Smooth muscle cell (in vitro differentiated cells): ENCODE measurements at regions not wholly inside any gene's neighbourhood (a gene's known extent, or its start where the extent isn't known, plus 50 kb on each side); places are given as distances from the start of the nearest gene placed in this dataset.

ENCODE experiments used
- DNase-seq: peaks from one replicate; lab custom pipeline; 2025; ENCODE audit not compliant: unreplicated experiment; lab: John Stamatoyannopoulos, UW
- H2AFZ ChIP-seq: fragments of 200-600 bp; sonication (generic); 2 replicates; pipeline ENCODE4 v1.6.0; 2016; ENCODE audit warnings: antibody characterized with exemption, low read depth, mild to moderate bottlenecking
- H3F3A ChIP-seq: fragments of 200-600 bp; sonication (generic); 2 replicates; pipeline ENCODE4 v1.6.0; 2017; ENCODE audit warnings: antibody characterized with exemption, low read depth
- H3K27ac ChIP-seq: fragments of 200-600 bp; sonication (generic); 2 replicates; pipeline ENCODE4 v1.5.1; 2016; ENCODE audit warnings: low read depth, mild to moderate bottlenecking
- H3K27me3 ChIP-seq: fragments of 200-600 bp; sonication (generic); 2 replicates; pipeline ENCODE4 v1.6.1; 2016; ENCODE audit warnings: low read depth, mild to moderate bottlenecking
- H3K36me3 ChIP-seq: fragments of 200-600 bp; sonication (generic); 2 replicates; pipeline ENCODE4 v1.5.1; 2016; ENCODE audit warnings: low read depth
- H3K4me1 ChIP-seq: fragments of 200-600 bp; sonication (generic); 2 replicates; pipeline ENCODE4 v1.5.1; 2016; ENCODE audit warnings: low read depth
- H3K4me2 ChIP-seq: fragments of 200-600 bp; sonication (generic); 2 replicates; pipeline ENCODE4 v1.6.0; 2016; ENCODE audit warnings: mild to moderate bottlenecking
- H3K4me3 ChIP-seq: fragments of 200-600 bp; sonication (generic); 2 replicates; pipeline ENCODE4 v1.5.1; 2016; ENCODE audit warnings: mild to moderate bottlenecking
- H3K79me2 ChIP-seq: fragments of 200-600 bp; sonication (generic); 2 replicates; pipeline ENCODE4 v1.6.0; 2016; ENCODE audit warnings: low read depth, mild to moderate bottlenecking
- H3K9ac ChIP-seq: fragments of 200-600 bp; sonication (generic); 2 replicates; pipeline ENCODE4 v1.6.0; 2016; ENCODE audit warnings: low read depth
- H3K9me3 ChIP-seq: fragments of 200-600 bp; sonication (generic); replicated peaks from 2 replicates; pipeline ENCODE4 v1.5.1; 2016; ENCODE audit warnings: low read depth
- H4K20me1 ChIP-seq: fragments of 200-600 bp; sonication (generic); 2 replicates; pipeline ENCODE4 v1.6.0; 2016; ENCODE audit warnings: low read depth
- WGBS: methylation state at CpG from one replicate; pipeline ENCODE4 v1.1.7; 2016; ENCODE audit warnings: low lambda C conversion rate; 5-methylcytosine and 5-hydroxymethylcytosine counted together
- TF ChIP-seq, protein P1 (sequence below): fragments of 200-600 bp; sonication (generic); IDR thresholded peaks from 2 replicates; pipeline ENCODE4 v1.5.1; 2017; ENCODE audit warnings: borderline replicate concordance, mild to moderate bottlenecking, antibody characterized with exemption; ENCODE audit not compliant: insufficient read depth, poor library complexity, severe bottlenecking

DNA sequence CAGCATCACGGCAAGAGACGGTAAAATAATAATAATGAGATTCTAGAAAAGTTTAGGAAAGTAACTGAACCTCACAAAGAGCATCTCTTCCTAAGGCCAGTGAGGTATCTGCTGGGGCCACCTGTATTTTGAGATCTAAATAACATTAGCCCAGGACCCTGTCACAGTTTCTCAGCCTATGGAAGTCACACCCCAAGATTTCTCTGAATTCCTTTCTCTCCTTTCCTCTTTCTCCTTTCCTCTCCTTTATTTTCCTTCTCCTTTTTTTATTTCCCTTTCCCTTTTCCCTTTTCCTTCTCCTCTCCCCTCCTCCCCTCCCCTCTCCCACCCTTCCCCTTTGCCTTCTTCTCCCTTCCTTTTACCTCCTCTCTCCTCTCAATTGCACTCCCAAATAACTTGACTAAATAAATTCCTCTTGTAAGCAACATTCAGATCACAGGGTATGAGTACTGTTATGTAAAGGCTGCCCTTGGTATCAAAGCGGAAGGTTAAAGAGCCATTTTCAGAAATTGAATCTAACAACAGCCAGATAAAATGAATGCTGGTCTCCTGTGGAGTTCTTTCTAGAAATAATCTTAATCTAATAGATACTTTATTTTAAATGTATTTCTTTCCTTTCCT lies 506.2 kb downstream of the EPM2A start:
- Histone ChIP-seq H3K4me2 (no peak overlapping the region), H2AFZ (no peak overlapping the region), H4K20me1 (no peaks in the 10 kb centered on the region), H3K27me3 (peaks cover 2% of the 10 kb centered on the region), H3K27ac (no peak overlapping the region), H3K4me3 (no peak overlapping the region), H3K9ac (no peak overlapping the region), H3F3A (no peaks in the 10 kb centered on the region), H3K4me1 (no peaks in the 10 kb centered on the region), H3K79me2 (no peaks in the 10 kb centered on the region), H3K36me3 (no peaks in the 10 kb centered on the region), H3K9me3 (no peaks in the 10 kb centered on the region)
- DNase-seq: no peak
- WGBS: 99% methylated on average over 3 of the region's 3 CpGs
- TF ChIP-seq, protein P1, sequence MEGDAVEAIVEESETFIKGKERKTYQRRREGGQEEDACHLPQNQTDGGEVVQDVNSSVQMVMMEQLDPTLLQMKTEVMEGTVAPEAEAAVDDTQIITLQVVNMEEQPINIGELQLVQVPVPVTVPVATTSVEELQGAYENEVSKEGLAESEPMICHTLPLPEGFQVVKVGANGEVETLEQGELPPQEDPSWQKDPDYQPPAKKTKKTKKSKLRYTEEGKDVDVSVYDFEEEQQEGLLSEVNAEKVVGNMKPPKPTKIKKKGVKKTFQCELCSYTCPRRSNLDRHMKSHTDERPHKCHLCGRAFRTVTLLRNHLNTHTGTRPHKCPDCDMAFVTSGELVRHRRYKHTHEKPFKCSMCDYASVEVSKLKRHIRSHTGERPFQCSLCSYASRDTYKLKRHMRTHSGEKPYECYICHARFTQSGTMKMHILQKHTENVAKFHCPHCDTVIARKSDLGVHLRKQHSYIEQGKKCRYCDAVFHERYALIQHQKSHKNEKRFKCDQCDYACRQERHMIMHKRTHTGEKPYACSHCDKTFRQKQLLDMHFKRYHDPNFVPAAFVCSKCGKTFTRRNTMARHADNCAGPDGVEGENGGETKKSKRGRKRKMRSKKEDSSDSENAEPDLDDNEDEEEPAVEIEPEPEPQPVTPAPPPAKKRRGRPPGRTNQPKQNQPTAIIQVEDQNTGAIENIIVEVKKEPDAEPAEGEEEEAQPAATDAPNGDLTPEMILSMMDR: no peak

DNA sequence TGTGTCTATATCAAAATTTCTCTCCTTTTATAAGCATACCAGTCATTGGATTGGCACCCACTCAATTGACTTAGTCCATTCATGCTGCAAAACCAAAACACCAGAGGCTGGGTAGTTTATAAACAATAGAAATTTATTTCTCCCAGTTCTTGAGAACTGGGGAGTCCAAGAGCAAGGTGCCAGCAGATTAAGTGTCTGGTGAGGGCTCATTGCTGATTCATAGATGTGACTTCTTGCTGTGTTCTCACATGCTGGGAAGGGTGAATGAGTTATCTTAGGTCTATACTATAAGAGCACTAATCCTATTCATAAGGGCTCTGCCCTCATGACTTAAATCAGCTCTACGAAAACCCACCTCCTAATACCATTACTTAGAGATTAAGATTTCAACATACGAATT lies 501.4 kb downstream of the EPM2A start:
- TF ChIP-seq, protein P1: no peak
- Histone ChIP-seq H3K4me3 (no peak overlapping the region), H3K27ac (no peak overlapping the region), H4K20me1 (no peaks in the 10 kb centered on the region), H3K36me3 (no peaks in the 10 kb centered on the region), H2AFZ (no peak overlapping the region), H3K9ac (no peak overlapping the region), H3F3A (peaks cover 11% of the 10 kb centered on the region), H3K4me1 (no peaks in the 10 kb centered on the region), H3K79me2 (no peaks in the 10 kb centered on the region), H3K27me3 (peaks cover 2% of the 10 kb centered on the region), H3K9me3 (no peaks in the 10 kb centered on the region), H3K4me2 (no peak overlapping the region)
- no peak for DNase-seq
- 31% methylated on average over 2 of the region's 2 CpGs for WGBS

DNA sequence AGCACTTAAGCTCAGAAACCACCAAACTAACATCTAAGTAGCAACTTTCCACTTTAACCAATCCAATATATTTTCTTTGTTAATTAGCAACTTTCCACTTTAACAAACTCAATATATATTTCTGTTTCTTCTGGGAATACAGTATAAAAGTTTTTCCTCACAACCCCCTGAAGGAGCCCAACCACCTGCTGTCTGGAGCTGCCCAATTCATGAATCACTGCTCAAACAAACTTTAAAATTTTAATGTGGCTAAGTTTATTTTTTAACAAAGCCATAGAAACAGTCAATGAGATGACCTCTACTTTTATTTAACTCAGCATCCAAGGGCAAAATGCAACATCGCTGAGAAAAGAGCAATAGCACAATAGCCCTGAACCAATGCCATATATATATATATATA lies 500.1 kb downstream of the EPM2A start:
- H3K4me3 ChIP-seq: no peak overlapping the region
- 94% methylated on average over 1 of the region's 1 CpG for WGBS

DNA sequence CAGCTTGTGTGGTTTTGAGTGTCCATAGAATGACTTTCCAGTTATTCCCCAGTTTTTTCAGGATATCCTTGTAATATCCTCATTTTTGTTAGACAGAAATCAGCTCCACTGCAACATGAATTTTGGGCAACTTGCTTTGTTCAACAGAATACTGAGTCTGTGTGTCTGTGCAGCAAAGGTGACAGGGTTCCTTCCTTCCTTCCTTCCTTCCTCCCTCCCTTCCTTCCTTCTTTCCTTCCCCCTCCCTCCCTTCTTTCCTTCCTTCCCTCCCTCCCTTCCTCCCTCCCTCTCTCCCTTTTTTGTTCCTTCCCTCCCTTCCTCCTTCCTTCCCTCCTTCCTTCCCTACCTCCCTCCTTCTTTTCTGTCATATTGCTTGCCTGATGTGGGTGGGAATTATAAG lies 496.5 kb downstream of the EPM2A start:
- Histone ChIP-seq H3K9ac (no peak overlapping the region), H3K4me1 (no peaks in the 10 kb centered on the region), H3K36me3 (no peaks in the 10 kb centered on the region), H3K27ac (no peak overlapping the region), H3F3A (peaks cover 11% of the 10 kb centered on the region), H3K79me2 (no peaks in the 10 kb centered on the region), H3K27me3 (no peaks in the 10 kb centered on the region), H3K9me3 (no peaks in the 10 kb centered on the region), H4K20me1 (no peaks in the 10 kb centered on the region), H3K4me2 (no peak overlapping the region), H2AFZ (no peak overlapping the region), H3K4me3 (no peak overlapping the region)
- DNase-seq: no peak
- TF ChIP-seq, protein P1: no peak

More for the DNA sequence above, 500.1 kb downstream of the EPM2A start:
- Histone ChIP-seq H3K79me2 (no peaks in the 10 kb centered on the region), H3K4me2 (no peak overlapping the region), H4K20me1 (no peaks in the 10 kb centered on the region), H3K4me1 (no peaks in the 10 kb centered on the region), H3K27me3 (no peaks in the 10 kb centered on the region), H3K9ac (no peak overlapping the region), H3K27ac (no peak overlapping the region), H2AFZ (no peak overlapping the region), H3F3A (peaks cover 11% of the 10 kb centered on the region), H3K9me3 (no peaks in the 10 kb centered on the region), H3K36me3 (no peaks in the 10 kb centered on the region)
- TF ChIP-seq, protein P1: no peak
- no peak for DNase-seq
